Fibroblast of lung (primary cell): ENCODE measurements at regions not wholly inside any gene's neighbourhood (a gene's known extent, or its start where the extent isn't known, plus 50 kb on each side); places are given as distances from the start of the nearest gene placed in this dataset.

Source experiments
- DNase-seq, 2 donors: peaks; one replicate each; pipeline versions ENCODE4 v3.0.0 to v3.0.0-alpha.2; 2010; ENCODE audit warnings: low read depth in 2 of 2
- H2AFZ ChIP-seq: 2 replicates; pipeline ENCODE4 v1.5.1; 2012; ENCODE audit warnings: low read length, control low read depth, inconsistent platforms
- H3K27ac ChIP-seq: 2 replicates; pipeline ENCODE4 v1.5.1; 2011; ENCODE audit warnings: low read length, control low read depth; ENCODE audit not compliant: insufficient read depth
- H3K27me3 ChIP-seq: 2 replicates; pipeline ENCODE4 v1.5.1; 2011; ENCODE audit warnings: mild to moderate bottlenecking, low read length; ENCODE audit not compliant: control insufficient read depth, insufficient read depth
- H3K36me3 ChIP-seq: 2 replicates; pipeline ENCODE4 v1.5.1; 2011; ENCODE audit warnings: low read length; ENCODE audit not compliant: control insufficient read depth, insufficient read depth
- H3K4me1 ChIP-seq: 2 replicates; pipeline ENCODE4 v1.5.1; 2011; ENCODE audit warnings: low read length; ENCODE audit not compliant: control insufficient read depth, insufficient read depth; ENCODE audit errors: extremely low read depth
- H3K4me2 ChIP-seq: 2 replicates; pipeline ENCODE4 v1.5.1; 2011; ENCODE audit warnings: low read length, control low read depth; ENCODE audit not compliant: insufficient read depth; ENCODE audit errors: extremely low read depth
- H3K4me3 ChIP-seq, 4 experiments: fragments of 200-600 bp in 1 of 4; sonication (generic) in 1 of 4; replicated peaks in 1 of 4; 2 replicates each; pipeline ENCODE4 v1.5.1; 2011 to 2016; ENCODE audit warnings: low read length in 4 of 4, low read depth in 3 of 4, mild to moderate bottlenecking in 3 of 4, control low read depth in 2 of 4, inconsistent platforms in 1 of 4, mixed read lengths in 1 of 4; ENCODE audit not compliant: insufficient read depth in 1 of 4; ENCODE audit errors: control extremely low read depth in 1 of 4
- H3K79me2 ChIP-seq: 2 replicates; pipeline ENCODE4 v1.5.1; 2012; ENCODE audit warnings: mild to moderate bottlenecking, low read length, inconsistent platforms; ENCODE audit not compliant: control insufficient read depth, insufficient read depth
- H3K9ac ChIP-seq: 2 replicates; pipeline ENCODE4 v1.5.1; 2011; ENCODE audit warnings: mild to moderate bottlenecking, low read length, control low read depth; ENCODE audit not compliant: insufficient read depth
- H3K9me3 ChIP-seq: 2 replicates; pipeline ENCODE4 v1.5.1; 2012; ENCODE audit warnings: low read depth, low read length; ENCODE audit not compliant: control insufficient read depth, insufficient read depth
- H4K20me1 ChIP-seq: 2 replicates; pipeline ENCODE4 v1.5.1; 2011; ENCODE audit warnings: low read length; ENCODE audit not compliant: control insufficient read depth, insufficient read depth; ENCODE audit errors: extremely low read depth
- EZH2 ChIP-seq: IDR thresholded peaks from 2 replicates; pipeline ENCODE4 v1.5.1; 2012; ENCODE audit warnings: low read length, control low read depth, mild to moderate bottlenecking; ENCODE audit errors: missing control alignments
- TF ChIP-seq, protein P1 (sequence below), 2 donors: IDR thresholded peaks in 1 of 2; conservative IDR thresholded peaks in 1 of 2; 1 replicate in 1 of 2; 2 replicates in 1 of 2; pipeline ENCODE4 v1.5.1; 2011 to 2012; ENCODE audit warnings: low read length in 2 of 2, control low read depth in 1 of 2, inconsistent platforms in 1 of 2, low read depth in 1 of 2, mild to moderate bottlenecking in 1 of 2

DNA sequence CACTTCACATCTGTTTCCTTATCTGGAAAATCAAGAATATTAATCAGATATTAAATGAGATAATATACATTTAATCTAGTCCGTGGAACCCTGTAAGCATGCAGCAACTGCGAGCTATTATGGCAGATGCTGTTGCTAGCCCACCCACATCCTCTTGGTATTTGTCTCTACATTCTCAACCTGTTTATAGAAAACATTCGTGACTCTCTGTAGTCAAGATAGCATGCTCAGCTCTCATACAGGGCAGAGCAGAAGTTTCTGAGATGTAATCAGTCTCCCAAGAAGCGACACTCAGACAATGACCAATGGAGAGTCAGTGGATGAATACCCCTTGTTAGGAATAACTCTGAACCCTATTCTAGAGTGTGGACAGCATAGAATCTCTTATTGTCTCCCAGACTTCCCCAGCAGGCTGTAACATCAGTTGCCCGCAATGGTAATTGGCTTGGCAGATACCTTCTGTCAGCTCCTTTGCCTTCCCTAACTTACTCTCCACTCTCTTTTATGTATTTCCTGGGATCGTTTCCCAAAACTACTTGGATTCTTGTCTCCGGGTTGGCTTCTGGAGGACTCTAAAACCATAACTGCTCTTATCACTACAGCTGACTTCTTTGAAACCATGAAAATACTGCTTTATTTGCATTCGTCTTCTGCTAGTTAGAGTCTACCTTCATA is 400.7 kb upstream of the TNP1 start:
- DNase-seq: no peak
- TF ChIP-seq EZH2: no peak
- Histone ChIP-seq H3K4me3 (no peak overlapping the region), H3K36me3 (no peaks in the 10 kb centered on the region), H3K9ac (no peak overlapping the region), H4K20me1 (no peaks in the 10 kb centered on the region), H3K79me2 (no peaks in the 10 kb centered on the region), H3K4me1 (no peaks in the 10 kb centered on the region), H3K27ac (no peak overlapping the region), H2AFZ (no peak overlapping the region), H3K9me3 (no peaks in the 10 kb centered on the region), H3K27me3 (no peaks in the 10 kb centered on the region), H3K4me2 (no peak overlapping the region)

DNA sequence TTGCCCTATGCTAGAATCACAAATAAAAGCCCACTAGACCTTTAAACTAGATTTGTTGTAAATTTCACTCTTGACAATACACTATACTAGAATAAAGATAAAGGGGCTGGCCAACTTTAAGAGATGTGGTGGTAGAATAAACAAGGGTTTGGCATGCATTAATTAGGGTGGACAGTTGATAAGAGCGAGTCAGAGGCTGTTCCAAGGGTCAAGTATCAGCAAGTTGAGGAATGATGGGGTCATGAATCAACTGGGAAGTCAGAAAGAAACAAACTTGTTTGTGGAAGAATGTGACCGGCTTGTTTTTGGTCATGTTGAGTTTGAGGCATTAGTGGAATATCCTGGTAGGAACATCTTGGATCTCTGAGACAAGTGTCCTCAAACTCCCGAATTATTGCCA is 398.3 kb upstream of the TNP1 start:
- H2AFZ ChIP-seq: no peak overlapping the region
- H3K4me3 ChIP-seq: no peak overlapping the region
- no peaks in the 10 kb centered on the region for H4K20me1 ChIP-seq
- H3K79me2 ChIP-seq: no peaks in the 10 kb centered on the region
- H3K9me3 ChIP-seq: no peaks in the 10 kb centered on the region
- H3K4me1 ChIP-seq: no peaks in the 10 kb centered on the region
- H3K27ac ChIP-seq: no peak overlapping the region
- TF ChIP-seq, protein P1, sequence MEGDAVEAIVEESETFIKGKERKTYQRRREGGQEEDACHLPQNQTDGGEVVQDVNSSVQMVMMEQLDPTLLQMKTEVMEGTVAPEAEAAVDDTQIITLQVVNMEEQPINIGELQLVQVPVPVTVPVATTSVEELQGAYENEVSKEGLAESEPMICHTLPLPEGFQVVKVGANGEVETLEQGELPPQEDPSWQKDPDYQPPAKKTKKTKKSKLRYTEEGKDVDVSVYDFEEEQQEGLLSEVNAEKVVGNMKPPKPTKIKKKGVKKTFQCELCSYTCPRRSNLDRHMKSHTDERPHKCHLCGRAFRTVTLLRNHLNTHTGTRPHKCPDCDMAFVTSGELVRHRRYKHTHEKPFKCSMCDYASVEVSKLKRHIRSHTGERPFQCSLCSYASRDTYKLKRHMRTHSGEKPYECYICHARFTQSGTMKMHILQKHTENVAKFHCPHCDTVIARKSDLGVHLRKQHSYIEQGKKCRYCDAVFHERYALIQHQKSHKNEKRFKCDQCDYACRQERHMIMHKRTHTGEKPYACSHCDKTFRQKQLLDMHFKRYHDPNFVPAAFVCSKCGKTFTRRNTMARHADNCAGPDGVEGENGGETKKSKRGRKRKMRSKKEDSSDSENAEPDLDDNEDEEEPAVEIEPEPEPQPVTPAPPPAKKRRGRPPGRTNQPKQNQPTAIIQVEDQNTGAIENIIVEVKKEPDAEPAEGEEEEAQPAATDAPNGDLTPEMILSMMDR (conservative IDR thresholded peaks at IDR 0.05 in 1 of 2, IDR thresholded peaks at IDR 0.05 in 1 of 2; ENCODE audit: low read depth in 1 of 2, low read length in 2 of 2): no peak
- no peak for TF ChIP-seq EZH2
- no peak overlapping the region for H3K4me2 ChIP-seq
- H3K27me3 ChIP-seq: no peaks in the 10 kb centered on the region
- DNase-seq: no peak
- no peaks in the 10 kb centered on the region for H3K36me3 ChIP-seq
- H3K9ac ChIP-seq: no peak overlapping the region

DNA sequence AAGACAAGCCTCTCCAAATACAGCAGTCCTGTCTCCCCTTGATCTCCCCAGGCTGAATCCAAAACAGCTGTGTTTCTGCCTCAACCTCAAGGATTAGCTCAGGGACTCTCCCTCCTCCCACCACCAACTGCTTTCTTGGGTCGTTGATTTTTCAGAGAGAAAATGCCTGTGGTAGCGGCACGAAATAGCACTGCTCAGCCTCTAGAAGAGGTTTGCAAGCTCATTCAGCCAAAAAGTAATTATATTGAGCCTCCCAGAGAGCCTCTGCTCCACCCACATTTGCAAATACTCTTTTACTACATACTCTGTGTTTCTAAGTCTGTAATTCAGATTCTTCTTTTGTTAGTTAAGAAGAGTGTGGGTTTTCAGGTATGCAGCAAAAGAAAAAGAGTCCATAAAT is 396.4 kb upstream of the TNP1 start:
- H3K9me3 ChIP-seq: no peaks in the 10 kb centered on the region
- no peaks in the 10 kb centered on the region for H4K20me1 ChIP-seq
- no peaks in the 10 kb centered on the region for H3K4me1 ChIP-seq
- TF ChIP-seq EZH2: no peak
- TF ChIP-seq, protein P1 (conservative IDR thresholded peaks at IDR 0.05 in 1 of 2, IDR thresholded peaks at IDR 0.05 in 1 of 2; ENCODE audit: low read depth in 1 of 2, low read length in 2 of 2): no peak
- H3K27me3 ChIP-seq: no peaks in the 10 kb centered on the region
- H3K4me3 ChIP-seq: no peak overlapping the region
- H3K27ac ChIP-seq: no peak overlapping the region
- H3K9ac ChIP-seq: no peak overlapping the region
- H2AFZ ChIP-seq: no peak overlapping the region
- peak in 1 of 2 donors; percentile 95 for DNase-seq
- H3K79me2 ChIP-seq: no peaks in the 10 kb centered on the region
- H3K36me3 ChIP-seq: no peaks in the 10 kb centered on the region
- H3K4me2 ChIP-seq: no peak overlapping the region
